Activated CD4-positive, alpha-beta T cell treated with anti-CD3 and anti-CD28 coated beads, Interleukin-2, amount 50 U/mL, for 48 hours (primary cell): ENCODE measurements at regions not wholly inside any gene's neighbourhood (a gene's known extent, or its start where the extent isn't known, plus 50 kb on each side); places are given as distances from the start of the nearest gene placed in this dataset.
"Not testable (repeated sequence)": the region's sequence is repeated elsewhere in the genome, so short reads cannot be mapped to it uniquely, and the experiment has no call there.

Source experiments
- DNase-seq, 2 experiments: peaks; one replicate each; pipeline ENCODE4 v3.0.0-alpha.2; 2020

DNA sequence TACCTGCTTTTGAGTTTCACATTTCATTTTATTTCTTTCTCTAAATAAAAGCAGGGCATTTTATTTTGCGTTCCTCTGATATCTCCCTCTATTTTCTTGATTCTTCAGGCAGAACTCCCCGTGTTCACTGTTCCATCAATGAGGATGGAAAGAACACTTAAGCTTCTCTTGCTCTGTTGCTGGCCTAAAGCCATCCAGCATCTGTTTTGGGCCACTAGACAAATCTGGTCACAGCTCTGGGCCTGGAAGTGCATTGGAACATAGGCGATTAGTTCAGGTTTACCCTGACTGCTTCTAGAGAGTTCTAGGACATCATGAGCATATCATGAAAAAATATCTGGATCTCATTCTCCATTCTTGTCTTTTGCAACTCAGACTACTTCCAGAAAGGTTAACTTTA is 611.2 kb downstream of the UTRN start:
- DNase-seq, result no peak

DNA sequence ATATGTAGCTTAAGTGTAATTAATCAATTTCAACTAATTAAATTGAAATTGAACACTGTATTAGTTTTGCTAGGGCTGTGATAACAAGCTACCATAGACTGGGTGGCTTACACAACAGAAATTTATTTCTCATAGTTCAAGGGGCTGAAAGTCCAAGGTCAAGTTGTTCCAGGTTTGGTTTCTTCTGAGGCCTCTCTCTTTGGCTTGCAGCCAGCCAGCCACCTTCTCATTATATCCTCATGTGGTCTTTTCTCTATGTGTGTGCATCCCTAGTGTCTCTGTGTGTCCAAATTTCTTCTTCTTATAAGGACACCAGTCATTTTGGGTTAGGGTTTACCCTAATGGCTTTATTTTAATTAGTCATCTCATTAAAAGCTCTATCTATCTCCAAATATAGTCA is 611.7 kb downstream of the UTRN start:
- DNase-seq, result no peak

DNA sequence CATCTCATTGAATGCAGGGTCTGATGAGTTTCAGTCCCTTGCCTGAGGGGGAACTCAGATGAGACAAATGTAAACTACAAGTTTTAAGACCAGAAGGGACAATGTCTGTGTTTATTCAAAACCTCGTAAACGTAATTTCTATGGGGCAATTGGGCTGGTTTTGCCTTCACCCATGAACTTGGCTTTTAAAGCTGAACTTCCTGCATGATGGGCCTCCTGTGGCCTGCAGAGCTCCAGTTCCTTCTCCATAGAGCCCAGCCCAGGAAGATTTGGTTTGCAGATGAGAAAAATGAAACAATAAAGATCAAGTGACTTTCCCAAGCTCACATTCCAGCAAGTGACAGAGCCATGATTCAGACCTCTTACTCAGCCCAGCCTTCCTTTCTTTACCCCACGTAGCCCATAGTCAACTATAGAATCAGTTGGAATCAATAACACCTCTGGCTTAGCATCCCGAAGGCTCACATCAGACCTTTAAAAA is 612.3 kb downstream of the UTRN start:
- DNase-seq, result no peak

DNA sequence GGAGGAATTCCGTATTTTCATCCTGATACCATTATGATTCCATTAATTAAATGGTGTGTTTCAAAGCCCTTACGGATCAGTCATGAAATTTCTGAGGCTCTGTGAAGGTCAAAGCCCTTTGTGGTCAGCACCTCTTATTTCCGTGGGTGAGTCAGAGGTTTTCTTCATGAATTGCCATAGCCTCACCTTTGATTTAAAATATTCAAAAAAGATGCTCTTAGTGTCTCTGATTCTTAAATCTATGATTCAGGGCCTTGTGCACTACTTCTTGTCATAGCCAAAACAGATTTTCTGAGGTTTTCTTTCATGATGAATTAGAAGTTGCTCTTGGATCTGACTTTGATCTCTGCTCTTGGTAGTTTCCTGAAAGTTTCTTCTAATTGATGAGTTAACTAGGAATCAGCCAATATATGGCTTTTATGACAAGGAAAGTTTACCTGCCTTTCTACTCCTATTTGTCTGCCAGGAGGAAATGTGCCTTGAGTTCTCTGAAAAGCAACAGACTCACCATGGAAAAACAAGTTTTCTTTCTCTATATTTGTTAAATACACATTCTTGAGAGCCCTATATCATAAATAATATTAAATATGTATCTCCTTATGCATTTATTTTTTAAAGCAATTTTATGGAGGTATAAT is 613.0 kb downstream of the UTRN start:
- DNase-seq, result no peak

DNA sequence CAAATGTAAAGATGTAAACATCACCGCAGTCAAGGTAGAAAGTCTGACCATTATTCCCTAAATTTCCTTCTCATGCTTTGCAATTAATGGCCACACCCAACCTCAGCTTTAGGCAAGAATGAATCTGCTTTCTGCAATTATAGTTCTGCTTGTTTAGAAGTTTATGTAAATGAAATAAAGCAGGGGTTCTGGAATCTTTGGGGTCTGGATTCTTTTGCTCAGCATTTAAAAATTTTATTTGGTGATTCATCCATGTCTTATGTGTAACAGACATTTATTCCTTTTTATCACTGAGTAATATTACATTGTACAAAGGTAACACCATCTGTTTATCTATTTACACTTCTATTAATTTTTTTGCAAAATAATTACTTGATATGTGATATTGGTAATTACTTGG is 613.6 kb downstream of the UTRN start:
- no peak for DNase-seq

DNA sequence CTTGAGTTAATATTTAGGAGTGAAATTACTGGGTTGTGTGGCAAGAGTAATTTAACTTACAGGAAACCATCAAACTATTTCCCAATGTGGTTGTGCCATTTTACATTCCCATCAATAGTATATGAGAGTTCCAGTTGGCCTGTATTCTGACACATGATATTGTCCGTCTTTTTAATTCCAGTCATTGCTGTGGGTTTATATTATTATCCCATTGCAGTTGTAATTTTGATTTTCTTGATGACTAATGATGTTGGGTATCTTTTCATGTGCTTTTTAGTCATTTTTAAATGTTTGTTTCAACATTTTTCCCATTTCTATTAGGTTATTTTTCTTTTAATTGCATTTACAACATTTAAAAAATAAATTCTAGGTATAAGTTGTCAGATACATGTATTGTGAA is 614.0 kb downstream of the UTRN start:
- DNase-seq, result no peak

DNA sequence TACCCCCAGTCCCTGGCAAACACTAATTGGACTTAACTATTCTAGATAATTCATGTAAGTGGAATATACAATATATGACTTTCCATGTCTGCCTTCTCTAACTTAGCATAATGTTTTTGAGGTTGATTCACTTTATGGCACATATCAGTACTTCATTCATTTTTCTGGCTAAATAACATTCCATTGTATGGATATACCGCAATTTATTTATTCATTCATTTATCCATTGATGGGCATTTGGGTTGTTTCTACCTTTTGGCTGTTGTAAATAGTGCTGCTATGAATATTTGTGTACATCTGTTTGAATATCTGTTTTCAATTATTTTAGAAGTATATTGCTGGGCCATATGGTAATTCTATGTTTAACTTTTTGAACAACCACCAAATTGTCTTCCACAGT is 616.3 kb downstream of the UTRN start:
- no peak for DNase-seq

DNA sequence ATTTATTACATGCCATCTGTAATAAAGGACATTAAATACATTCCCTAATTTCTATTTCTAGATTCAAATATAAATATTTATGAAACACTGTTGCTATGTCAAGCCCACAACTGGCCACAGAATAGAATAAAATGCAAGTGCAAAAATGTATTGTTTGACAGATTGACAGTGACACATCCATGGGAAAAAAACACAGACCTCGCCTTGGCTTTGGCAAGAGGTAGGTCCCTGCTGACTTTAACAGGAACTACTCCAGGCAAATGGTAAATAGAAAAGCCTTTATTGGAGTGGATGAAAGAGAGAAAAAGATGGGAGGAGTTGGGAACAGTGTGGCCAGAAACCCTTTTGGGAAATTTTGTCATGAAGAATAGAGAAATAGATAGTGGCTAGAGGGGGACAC is 622.9 kb downstream of the UTRN start:
- DNase-seq, result no peak

DNA sequence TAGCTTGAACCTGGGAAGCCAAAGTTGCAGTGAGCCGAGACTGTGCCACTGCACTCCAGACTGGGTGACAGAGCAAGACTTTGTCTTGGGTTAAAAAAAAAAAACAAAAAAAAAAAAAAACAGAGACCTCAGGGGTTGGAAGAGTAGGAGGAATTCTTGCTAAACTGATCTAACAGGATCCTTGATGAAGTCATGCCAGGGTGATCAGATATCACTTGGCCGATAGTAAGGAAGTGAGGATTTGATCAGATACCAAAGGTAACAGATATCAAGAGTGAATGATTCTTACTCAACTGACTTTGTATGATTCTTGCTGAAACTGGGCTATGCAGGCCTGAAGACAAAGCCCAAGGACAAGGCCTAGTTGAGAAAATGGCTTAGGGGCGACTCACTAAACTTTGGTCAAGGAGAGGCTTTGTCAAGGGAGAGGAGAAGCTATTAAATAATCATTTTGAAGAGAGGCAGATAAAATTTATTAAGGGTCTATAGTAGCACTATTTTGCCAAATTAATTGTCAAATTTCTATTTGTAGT is 624.7 kb downstream of the UTRN start:
- DNase-seq, result no peak

DNA sequence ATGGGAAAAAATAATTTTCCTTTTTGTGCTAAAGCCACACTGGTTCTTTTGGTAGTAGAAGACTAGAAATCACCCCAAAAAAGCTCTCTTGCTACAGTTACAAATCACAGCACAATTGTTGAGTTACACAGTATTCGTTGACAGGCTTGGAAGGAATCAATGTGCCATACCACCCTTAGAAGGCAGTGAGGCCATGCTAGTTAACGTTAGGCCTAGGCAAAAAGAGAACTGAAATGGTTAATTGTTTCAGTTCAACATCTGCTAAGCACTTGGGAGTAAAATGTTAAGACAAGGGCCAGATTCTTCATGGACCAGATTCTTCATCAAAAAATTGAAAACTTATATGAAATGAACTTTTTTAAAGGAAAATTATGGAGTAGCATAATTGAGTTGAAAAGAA is 626.2 kb downstream of the UTRN start:
- no peak for DNase-seq

DNA sequence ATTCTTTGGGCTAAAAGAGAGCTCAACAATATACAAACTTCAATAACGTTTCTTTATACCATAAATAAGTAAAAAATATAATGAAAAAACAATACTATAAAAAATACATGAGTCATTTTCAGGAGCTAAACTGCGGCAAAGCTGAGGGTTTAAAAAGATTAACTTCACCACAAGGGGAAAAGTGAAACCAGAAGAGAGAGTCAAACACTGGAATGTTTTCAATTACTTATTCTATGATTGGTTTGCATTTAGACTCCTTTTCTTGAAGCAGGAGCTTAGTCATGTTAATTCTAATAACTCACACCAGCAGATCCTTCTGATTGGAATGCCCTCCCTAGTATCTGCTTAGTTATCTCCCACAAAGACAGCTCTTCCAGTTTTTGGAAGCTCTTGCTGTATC is 627.3 kb downstream of the UTRN start:
- DNase-seq, result no peak

DNA sequence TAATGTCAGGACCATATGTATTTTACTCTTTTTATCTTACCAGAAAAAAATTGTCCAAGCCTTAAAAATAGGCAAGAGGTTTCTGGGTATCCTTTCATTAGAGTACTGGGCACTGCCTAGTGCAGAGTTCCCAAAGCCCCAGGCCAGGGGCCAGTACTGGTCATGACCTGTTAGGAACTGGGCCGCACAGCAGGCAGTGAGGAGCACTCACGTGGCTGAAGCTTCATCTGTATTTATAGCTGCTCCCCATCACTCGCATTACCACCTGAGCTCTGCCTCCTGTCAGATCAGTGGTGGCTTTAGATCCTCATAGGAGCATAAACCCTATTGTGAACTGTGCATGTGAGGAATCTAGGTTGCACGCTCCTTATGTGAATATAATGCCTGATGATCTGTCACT is 632.9 kb downstream of the UTRN start:
- DNase-seq, result no peak

DNA sequence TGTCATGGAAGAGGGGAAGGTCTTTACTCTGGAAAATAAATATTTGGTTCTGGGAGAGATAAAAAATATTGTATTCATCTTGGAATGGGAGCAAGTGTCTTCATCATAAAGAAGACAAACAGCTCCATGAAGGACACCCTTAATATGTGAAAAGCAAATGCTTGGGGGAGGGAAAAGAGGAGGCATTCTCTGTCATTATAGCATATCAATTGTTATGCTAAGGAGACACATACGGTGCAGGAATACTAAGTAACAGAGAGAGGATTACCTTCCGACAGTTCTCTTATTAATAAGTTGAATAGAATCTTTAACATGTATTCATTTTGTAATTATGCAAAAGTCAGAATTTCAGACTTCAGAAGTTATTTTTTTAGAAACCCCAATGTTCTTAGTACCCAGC is 634.4 kb downstream of the UTRN start:
- no peak for DNase-seq

DNA sequence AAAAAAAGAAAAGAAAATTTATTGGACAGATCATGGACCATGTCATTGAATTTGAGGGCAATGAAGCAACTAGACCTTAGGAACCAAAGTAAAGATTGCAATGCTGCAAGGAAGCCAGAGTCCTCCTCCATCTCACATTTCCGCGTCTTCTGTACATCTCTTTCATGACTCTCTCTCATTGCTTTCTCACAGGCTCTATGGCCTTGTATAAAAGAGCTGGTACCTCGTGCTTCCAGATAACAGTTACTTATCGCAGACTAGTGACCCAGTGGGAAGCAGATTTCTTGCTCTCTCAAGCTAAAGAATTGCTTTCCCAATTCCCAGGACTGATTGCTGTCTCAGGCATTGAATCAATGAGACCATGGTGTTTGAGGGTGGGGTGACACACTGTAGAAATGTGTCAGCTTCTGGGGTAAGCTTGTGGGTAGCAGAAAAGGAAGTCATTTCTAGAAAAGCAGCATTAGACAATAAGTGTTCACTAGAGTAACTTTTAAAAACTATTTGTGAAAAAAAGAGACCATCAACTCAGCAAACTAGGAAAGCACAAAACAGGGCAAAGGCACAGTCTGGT is 635.3 kb downstream of the UTRN start:
- no peak for DNase-seq

DNA sequence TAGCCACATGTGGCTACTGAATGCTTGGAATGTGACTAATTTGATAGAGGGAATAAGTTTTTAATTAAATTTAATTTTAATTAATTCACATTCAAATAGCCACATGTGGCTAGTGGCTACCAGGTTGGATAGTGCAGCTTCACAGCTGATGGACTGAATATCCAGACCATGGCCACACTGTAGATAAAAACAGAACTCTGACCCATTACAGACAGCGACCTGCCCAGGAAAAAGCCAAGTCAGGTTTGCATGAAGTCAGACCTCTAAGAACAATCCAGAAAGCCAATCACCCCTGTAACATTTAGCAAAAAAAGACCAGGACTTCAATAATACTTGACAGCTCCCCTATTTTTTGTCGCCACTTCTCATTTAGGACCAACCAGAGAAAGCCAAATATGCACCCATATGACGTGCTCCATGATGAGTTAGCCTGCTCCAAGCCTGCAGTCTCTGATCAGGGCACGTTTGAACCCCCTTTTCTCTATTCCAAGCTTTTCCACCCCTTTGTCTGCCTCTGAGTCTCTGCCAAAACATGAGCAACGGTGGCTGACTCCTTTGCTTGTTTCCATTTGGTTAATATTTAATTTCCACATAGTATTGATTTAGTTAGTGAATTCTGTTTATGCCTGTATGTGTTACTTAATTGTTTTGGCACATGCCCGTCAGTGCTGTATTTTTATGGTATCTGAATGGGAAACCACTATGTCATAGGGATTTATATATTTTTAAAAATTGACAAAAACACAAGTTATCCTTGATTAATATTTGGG is 636.3 kb downstream of the UTRN start:
- DNase-seq, result no peak

DNA sequence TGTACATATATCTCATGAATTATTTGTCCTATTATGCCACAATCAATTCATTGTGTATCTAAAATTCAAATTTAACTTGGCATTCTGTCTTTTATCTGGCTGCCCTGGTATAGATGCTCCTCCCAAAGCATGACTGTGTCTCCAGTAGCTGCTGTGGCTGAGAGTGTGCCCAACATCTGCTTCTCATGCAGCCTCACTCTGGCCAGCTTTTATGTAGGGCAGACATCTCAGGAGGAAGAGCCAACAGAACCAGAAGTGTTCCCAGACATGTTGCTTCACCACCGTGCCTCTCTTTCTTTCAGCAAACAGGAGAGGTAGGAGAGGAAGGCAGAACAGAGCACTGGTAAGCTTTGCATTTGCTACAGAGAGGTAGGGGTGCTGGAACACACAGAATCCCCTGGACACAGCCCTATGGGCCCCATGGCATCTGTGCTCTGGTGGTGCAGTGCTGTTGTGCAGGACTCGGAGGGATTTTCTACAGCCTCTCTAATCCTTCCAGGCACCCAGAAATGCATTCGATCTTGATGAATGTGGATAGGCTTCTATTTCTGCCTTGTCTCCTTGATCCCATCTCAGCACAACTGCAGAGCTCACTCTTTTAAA is 637.1 kb downstream of the UTRN start:
- no peak for DNase-seq

DNA sequence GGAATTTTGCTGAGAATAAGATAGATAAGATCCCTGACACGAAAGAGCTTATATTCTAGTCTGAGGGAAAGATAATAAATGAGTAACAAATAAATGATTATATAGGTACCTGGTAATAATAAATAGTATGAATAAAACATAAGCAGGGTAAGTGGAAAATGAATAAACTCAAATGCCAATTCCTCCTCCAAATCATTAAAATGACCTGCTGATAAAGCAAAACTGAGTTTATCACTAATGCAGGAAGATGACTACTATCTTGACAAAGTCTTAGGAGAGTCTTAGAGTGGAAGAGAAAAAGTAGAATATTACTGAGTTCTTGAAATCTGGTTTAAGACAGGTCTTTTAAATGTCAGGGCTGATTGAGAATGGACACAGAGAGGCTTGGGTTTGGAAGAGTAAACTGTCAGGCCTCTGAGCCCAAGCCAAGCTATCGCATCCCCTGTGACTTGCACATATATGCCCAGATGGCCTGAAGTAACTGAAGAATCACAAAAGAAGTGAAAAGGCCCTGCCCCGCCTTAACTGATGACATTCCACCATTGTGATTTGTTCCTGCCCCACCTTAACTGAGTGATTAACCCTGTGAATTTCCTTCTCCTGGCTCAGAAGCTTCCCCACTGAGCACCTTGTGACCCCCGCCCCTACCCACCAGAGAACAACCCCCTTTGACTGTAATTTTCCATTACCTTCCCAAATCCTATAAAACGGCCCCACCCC is 637.8 kb downstream of the UTRN start:
- DNase-seq, result not testable (repeated sequence)

DNA sequence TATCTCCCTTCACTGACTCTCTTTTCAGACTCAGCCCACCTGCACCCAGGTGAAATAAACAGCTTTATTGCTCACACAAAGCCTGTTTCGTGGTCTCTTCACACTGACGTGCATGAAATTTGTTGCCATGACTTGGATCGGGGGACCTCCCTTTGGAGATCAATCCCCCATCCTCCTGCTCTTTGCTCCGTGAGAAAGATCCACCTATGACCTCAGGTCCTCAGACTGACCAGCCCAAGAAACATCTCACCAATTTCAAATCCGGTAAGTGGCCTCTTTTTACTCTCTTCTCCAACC is 638.3 kb downstream of the UTRN start:
- not testable (repeated sequence) for DNase-seq

DNA sequence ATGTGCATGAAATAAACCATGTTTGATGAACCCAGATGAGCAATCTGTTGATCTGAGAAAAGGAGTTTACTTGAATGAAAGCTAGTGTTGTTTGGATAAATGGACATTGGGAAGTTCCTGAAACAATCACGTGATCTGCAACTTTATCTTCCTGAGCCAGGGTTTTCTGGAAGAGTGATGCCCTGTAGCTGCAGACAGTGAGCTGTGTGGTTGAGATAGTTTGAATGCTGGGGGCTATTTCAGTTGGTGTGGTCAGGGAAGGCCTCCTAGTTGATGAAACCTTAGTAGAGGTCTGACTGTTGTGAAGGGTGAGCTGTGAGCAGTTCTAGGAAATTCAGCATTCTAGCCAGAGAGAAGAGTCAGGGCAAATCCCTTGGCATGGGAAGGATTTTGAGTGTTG is 643.7 kb downstream of the UTRN start:
- DNase-seq, result no peak

DNA sequence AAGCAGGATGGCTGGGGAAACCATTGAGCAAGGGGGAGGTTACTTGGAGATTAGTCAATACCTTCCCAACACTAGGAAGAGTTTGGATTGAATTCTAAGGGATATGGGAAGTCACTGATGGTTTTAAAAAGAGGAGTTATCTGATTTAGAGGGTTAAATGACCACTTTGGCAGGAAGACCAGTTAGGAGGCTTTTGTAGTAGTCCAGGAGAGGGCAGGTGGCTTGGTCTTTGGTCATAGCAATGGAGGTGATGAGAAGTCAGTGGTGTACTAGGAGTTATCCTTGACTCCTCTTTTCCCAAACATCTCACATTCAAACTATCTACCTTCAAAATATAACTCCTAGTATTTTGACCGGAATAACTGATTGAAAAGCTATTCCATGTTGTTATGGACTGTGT is 644.1 kb downstream of the UTRN start:
- DNase-seq, result no peak

DNA sequence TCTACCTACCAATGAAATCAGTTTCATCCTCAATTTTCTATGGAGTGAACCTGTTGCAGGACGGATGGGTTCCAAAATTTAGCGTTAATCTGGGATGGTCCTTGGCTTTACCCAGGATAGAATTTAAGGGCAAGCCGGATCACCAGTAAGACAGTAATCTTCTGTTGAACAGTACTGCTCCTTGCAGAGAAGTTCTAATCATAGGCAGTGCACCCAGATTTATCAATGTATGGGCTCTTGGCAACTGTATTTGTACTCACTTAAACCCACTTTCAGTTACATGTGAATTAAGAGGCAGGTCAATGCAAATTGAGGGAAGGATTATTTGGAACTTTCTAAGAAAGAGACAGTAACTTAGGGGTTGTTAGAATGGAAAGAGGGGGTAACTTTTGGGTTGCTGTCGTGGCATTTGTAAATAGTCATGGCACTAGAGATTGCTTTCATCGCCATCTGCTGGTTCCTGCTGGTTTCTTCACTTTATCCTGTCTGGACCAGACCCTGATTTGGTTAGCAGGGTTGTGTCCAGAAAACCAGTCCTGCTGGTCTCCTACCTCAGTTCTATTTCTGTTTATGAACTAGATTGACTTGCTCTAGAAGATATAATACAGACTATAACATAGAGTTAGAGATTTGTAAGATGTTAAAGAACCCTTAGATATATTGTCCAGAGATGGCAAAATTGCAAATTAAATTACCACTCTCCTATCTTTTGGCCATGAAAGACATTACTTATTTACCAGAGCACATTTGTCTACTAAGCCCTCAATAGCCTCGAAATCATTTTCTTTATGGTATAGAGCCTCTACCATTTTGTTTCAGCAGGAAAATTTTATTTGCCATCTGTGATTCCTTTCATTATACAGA is 646.3 kb downstream of the UTRN start:
- DNase-seq, result peak; percentile 33 to 49

DNA sequence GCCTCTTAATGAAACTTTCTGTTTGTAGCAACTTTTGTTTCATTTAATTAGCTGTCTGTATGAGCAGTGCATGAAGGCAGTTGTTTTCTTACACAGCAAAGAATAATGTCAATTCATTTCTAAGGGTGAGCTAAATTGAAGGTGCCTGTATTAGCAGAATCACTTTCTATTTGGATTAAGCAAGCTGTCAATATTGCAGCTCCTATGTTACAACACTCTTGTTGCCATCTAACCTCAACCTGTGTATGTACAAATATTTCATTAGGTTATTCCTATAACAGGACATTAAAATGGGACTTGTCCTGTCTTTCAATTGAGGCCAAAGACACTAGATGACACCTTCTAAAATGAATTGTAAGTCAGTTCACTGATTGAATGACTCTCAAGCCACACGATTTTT is 647.5 kb downstream of the UTRN start:
- DNase-seq, result no peak
